Astrocyte of the cerebellum (primary cell): ENCODE measurements at regions not wholly inside any gene's neighbourhood (a gene's known extent, or its start where the extent isn't known, plus 50 kb on each side); places are given as distances from the start of the nearest gene placed in this dataset.

Experiments
- DNase-seq: peaks from one replicate; pipeline ENCODE4 v3.0.0-alpha.2; 2011; ENCODE audit warnings: low read depth
- H3K4me3 ChIP-seq: 2 replicates; pipeline ENCODE4 v1.5.1; 2011; ENCODE audit warnings: mild to moderate bottlenecking, low read depth, low read length, moderate library complexity
- CTCF ChIP-seq: IDR thresholded peaks from 2 replicates; pipeline ENCODE4 v1.5.1; 2012; ENCODE audit warnings: low read length, low read depth, moderate library complexity, mild to moderate bottlenecking; ENCODE audit errors: missing control alignments
- in situ Hi-C: cut with HindIII; loops from 2 replicates; pipeline ENCODE4 v1.10.0; 2017; ENCODE audit warnings: low sequenced_read_pairs

- DNase-seq: no peak
- no peak overlapping the region for H3K4me3 ChIP-seq
- TF ChIP-seq CTCF: no peak
- in situ Hi-C loops: no loop called here
Measured at GRCh38 chr13:34364633-34365032, 546.7 kb downstream of the RFC3 start.

- no peak for TF ChIP-seq CTCF
- H3K4me3 ChIP-seq: no peak overlapping the region
- DNase-seq: no peak
- in situ Hi-C loops: no loop called here
Measured at GRCh38 chr13:34369931-34370330, 552.0 kb downstream of the RFC3 start.

- no peak for DNase-seq
- in situ Hi-C loops: no loop called here
- H3K4me3 ChIP-seq: no peak overlapping the region
- no peak for TF ChIP-seq CTCF
Measured at GRCh38 chr13:34371108-34371507, 553.2 kb downstream of the RFC3 start.

- no peak overlapping the region for H3K4me3 ChIP-seq
- no peak for TF ChIP-seq CTCF
- no peak for DNase-seq
- in situ Hi-C loops: no loop called here
Measured at GRCh38 chr13:34371645-34372395, 553.9 kb downstream of the RFC3 start.

- DNase-seq: no peak
- no peak overlapping the region for H3K4me3 ChIP-seq
- TF ChIP-seq CTCF: no peak
- in situ Hi-C loops: no loop called here
Measured at GRCh38 chr13:34372581-34372980, 554.6 kb downstream of the RFC3 start.

GRCh38 chr13:34376483-34376882, 558.5 kb downstream of the RFC3 start:
- no peak for TF ChIP-seq CTCF
- no peak for DNase-seq
- H3K4me3 ChIP-seq: no peak overlapping the region
- in situ Hi-C loops: no loop called here
